ENCODE measurements at regions not wholly inside any gene's neighbourhood (a gene's known extent, or its start where the extent isn't known, plus 50 kb on each side); places are given as distances from the start of the nearest gene placed in this dataset.

DNA sequence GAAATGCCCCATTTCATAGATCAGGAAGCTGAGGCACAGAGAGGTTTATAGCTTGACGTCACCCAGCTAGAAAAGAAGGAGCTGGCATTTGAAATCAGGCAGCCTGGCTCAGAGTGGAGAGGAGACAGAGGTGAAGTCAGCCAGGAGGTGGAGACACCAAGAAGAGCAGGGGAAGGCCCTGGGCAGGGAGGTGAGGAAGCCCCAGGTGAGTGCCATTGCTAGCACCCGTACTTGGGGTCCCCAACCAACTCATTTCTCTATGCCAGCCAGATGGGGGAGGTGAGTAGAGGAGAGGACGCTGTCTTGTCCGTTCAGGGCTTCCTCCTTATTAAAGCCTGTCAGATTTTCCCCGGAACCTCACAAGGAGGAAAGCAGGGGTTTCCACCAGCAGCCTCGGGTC lies 149.6 kb upstream of the TLE3 start:
- DNase-seq, result no peak
- TF ChIP-seq, protein P1, sequence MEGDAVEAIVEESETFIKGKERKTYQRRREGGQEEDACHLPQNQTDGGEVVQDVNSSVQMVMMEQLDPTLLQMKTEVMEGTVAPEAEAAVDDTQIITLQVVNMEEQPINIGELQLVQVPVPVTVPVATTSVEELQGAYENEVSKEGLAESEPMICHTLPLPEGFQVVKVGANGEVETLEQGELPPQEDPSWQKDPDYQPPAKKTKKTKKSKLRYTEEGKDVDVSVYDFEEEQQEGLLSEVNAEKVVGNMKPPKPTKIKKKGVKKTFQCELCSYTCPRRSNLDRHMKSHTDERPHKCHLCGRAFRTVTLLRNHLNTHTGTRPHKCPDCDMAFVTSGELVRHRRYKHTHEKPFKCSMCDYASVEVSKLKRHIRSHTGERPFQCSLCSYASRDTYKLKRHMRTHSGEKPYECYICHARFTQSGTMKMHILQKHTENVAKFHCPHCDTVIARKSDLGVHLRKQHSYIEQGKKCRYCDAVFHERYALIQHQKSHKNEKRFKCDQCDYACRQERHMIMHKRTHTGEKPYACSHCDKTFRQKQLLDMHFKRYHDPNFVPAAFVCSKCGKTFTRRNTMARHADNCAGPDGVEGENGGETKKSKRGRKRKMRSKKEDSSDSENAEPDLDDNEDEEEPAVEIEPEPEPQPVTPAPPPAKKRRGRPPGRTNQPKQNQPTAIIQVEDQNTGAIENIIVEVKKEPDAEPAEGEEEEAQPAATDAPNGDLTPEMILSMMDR (IDR thresholded peaks at IDR 0.05), result no peak
- H3K4me1 ChIP-seq (ENCODE audit: control insufficient read depth, insufficient read depth, low read length), result peaks cover 44% of the 10 kb centered on the region

DNA sequence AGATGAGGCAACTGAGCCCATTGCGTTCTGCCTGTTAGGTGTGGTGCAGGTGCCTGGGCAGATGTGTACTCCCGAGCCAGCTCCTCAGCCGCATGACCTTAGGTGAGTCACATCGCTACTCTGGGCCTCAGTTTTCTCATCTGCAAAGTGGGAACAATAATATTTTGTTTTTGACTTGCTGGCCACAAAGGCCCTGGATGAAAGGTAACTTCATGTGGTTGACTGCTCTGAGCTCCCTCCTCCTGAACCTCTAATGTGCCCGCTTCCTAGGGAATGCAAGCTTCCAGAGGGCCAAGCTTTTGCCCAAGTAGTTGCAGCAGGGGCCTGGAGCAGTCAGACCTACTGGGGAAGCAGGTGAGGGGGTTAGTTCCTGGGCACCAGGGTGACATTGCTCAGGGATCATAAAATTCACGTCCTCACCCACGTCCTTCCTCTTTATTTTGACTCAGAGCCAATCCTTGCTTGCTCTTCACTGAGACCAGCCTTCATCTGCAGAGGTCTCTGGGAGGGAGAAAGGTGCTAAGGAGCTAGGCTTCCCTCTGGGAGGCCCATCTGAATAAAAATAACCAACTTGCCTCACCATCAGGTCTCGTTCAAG lies 149.0 kb upstream of the TLE3 start:
- H3K36me3 ChIP-seq (ENCODE audit: control insufficient read depth, insufficient read depth, low read length), result no peaks in the 10 kb centered on the region
- 82% methylated on average over 8 of the region's 8 CpGs for WGBS (ENCODE audit: insufficient coverage)
- H3K36me3 Mint-ChIP-seq, result no peaks in the 10 kb centered on the region
- no peak overlapping the region for H3K4me3 ChIP-seq (ENCODE audit: low read length)
- intact Hi-C loops (cut with micrococcal nuclease), result no loop called here
- H3K27ac ChIP-seq (ENCODE audit: low read length), result no peak overlapping the region
- no peak overlapping the region for H3K27ac Mint-ChIP-seq
- H3K4me1 Mint-ChIP-seq, result peaks cover 21 to 39% of the 10 kb centered on the region in 2 donors
- no peaks in the 10 kb centered on the region for H3K9me3 Mint-ChIP-seq
- peaks cover 22 to 42% of the 10 kb centered on the region in 2 donors for H3K27me3 Mint-ChIP-seq (ENCODE audit: low read depth in 2 of 2)
- no peak overlapping the region for H3K4me3 Mint-ChIP-seq
- H3K9me3 ChIP-seq (ENCODE audit: control insufficient read depth, insufficient read depth, low read length), result no peaks in the 10 kb centered on the region
- H3K27me3 ChIP-seq (ENCODE audit: control insufficient read depth, insufficient read depth, low read length), result no peaks in the 10 kb centered on the region
- H3K4me1 ChIP-seq (ENCODE audit: control insufficient read depth, insufficient read depth, low read length), result peaks cover 44% of the 10 kb centered on the region
- ATAC-seq (no peak), DNase-seq (no peak)
- TF ChIP-seq, protein P1 (IDR thresholded peaks at IDR 0.05), result no peak

More for the DNA sequence above, 149.6 kb upstream of the TLE3 start:
- 92% methylated on average over 5 of the region's 6 CpGs for WGBS (ENCODE audit: insufficient coverage)
- no peak overlapping the region for H3K27ac ChIP-seq (ENCODE audit: low read length)
- H3K9me3 Mint-ChIP-seq, result no peaks in the 10 kb centered on the region
- H3K4me1 Mint-ChIP-seq, result peaks cover 23 to 41% of the 10 kb centered on the region in 2 donors
- no peaks in the 10 kb centered on the region for H3K36me3 Mint-ChIP-seq
- no peaks in the 10 kb centered on the region for H3K9me3 ChIP-seq (ENCODE audit: control insufficient read depth, insufficient read depth, low read length)
- no peaks in the 10 kb centered on the region for H3K27me3 ChIP-seq (ENCODE audit: control insufficient read depth, insufficient read depth, low read length)
- no peak overlapping the region for H3K4me3 ChIP-seq (ENCODE audit: low read length)
- H3K27me3 Mint-ChIP-seq (ENCODE audit: low read depth in 2 of 2), result peaks cover 23 to 46% of the 10 kb centered on the region in 2 donors
- no peaks in the 10 kb centered on the region for H3K36me3 ChIP-seq (ENCODE audit: control insufficient read depth, insufficient read depth, low read length)
- no peak overlapping the region for H3K4me3 Mint-ChIP-seq
- no peak overlapping the region for H3K27ac Mint-ChIP-seq
- intact Hi-C loops (cut with micrococcal nuclease), result no loop called here
- ATAC-seq, result no peak

DNA sequence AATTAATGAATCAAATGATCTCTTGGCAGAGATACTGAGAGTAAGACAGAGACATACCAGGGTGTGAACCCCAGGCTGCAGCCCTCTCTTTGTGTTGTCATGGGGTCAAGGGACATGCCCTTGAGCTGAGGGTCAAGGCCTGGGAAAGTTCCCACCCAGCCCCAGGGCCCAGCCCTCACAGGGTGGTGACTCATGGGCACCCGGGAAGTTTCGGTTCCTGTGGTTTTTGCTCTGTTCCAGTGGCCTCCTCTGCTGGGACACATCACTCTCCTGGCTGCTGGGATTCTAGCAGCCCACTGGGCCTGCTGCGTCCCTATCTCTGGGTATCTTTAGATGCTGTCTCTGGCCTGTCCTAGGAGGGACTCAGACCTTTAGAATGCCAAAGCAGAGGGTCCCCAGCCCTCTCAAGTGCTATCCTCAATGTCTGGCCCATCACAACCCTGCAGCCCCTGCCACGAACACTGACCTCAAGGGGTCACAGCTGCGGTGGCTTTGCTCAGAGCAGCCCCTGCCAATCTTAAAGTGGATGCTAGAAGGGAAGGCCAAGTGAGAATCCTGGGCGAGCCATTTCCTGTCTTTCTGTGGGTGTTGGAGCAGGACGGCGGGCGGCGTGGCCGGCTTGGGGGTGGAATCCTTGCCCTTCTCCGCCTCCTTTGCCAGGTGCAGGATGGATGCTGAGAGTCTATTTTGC lies 148.4 kb upstream of the TLE3 start:
- Mint-ChIP-seq H3K4me1 (peaks cover 17 to 35% of the 10 kb centered on the region in 2 donors), H3K36me3 (no peaks in the 10 kb centered on the region)

More for the DNA sequence above, 148.4 kb upstream of the TLE3 start:
- Mint-ChIP-seq H3K4me3 (no peak overlapping the region), H3K9me3 (no peaks in the 10 kb centered on the region), H3K27ac (no peak overlapping the region), H3K27me3 (ENCODE audit: low read depth in 2 of 2) (peaks cover 20 to 42% of the 10 kb centered on the region in 2 donors)
- Histone ChIP-seq H3K4me1 (ENCODE audit: control insufficient read depth, insufficient read depth, low read length) (peaks cover 44% of the 10 kb centered on the region), H3K36me3 (ENCODE audit: control insufficient read depth, insufficient read depth, low read length) (no peaks in the 10 kb centered on the region), H3K27me3 (ENCODE audit: control insufficient read depth, insufficient read depth, low read length) (no peaks in the 10 kb centered on the region), H3K27ac (ENCODE audit: low read length) (no peak overlapping the region), H3K4me3 (ENCODE audit: low read length) (no peak overlapping the region), H3K9me3 (ENCODE audit: control insufficient read depth, insufficient read depth, low read length) (no peaks in the 10 kb centered on the region)
- ATAC-seq (peak; percentile 26 to 57 (median 49)), DNase-seq (peak in 1 of 2 donors; percentile 16)
- WGBS (ENCODE audit: insufficient coverage), result 66% methylated on average over 12 of the region's 12 CpGs
- TF ChIP-seq, protein P1 (IDR thresholded peaks at IDR 0.05), result no peak
- intact Hi-C loops (cut with micrococcal nuclease), result no loop called here
